BLaER1 (cell line): ENCODE measurements at regions not wholly inside any gene's neighbourhood (a gene's known extent, or its start where the extent isn't known, plus 50 kb on each side); places are given as distances from the start of the nearest gene placed in this dataset.
"Not testable (repeated sequence)": the region's sequence is repeated elsewhere in the genome, so short reads cannot be mapped to it uniquely, and the experiment has no call there.

Source experiments
- H3K27ac ChIP-seq: shearing (Covaris generic); formaldehyde crosslinking; 2 replicates; pipeline ENCODE4 v1.8.1; 2022
- H3K27me3 ChIP-seq: shearing (Covaris generic); formaldehyde crosslinking; 2 replicates; pipeline ENCODE4 v1.8.1; 2022
- H3K36me3 ChIP-seq: shearing (Covaris generic); formaldehyde crosslinking; 2 replicates; pipeline ENCODE4 v1.8.1; 2022
- H3K4me1 ChIP-seq: shearing (Covaris generic); formaldehyde crosslinking; 2 replicates; pipeline ENCODE4 v1.8.1; 2022
- H3K4me2 ChIP-seq: shearing (Covaris generic); formaldehyde crosslinking; 2 replicates; pipeline ENCODE4 v1.8.1; 2022
- H3K4me3 ChIP-seq: shearing (Covaris generic); formaldehyde crosslinking; 2 replicates; pipeline ENCODE4 v1.8.1; 2022
- H3K9ac ChIP-seq: shearing (Covaris generic); formaldehyde crosslinking; 2 replicates; pipeline ENCODE4 v1.8.1; 2022
- H3K9me3 ChIP-seq: shearing (Covaris generic); formaldehyde crosslinking; 2 replicates; pipeline ENCODE4 v1.8.1; 2022
- H4K20me1 ChIP-seq: shearing (Covaris generic); formaldehyde crosslinking; 2 replicates; pipeline ENCODE4 v1.8.1; 2022
- Cebpa-rat ChIP-seq: shearing (Covaris generic); IDR thresholded peaks from 2 replicates; pipeline ENCODE4 v1.8.1; 2022

DNA sequence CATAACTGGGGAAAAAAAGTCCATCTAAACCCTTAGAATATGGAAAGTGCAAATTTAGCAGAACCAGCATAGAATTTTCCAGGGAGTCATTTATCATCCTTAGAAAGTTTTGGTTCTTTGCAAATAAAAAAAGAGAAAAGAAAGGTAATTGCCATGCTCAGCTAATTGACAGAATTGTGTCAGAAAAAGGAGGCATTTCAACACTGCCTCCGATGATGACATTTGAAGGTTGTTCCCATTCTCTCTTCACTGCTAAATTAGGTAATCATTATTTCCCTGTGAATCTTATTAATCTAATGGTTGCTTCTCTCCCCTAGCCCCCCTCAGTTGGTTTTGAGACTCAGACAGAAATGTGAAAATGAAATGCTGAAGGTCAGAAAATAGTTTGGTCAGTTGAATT lies 139.2 kb downstream of the PDCD6IP start:
- Histone ChIP-seq H3K9me3 (peaks cover 4% of the 10 kb centered on the region; the same call in 1 of the 2 replicates), H3K27ac (no peak overlapping the region), H3K36me3 (no peaks in the 10 kb centered on the region), H3K9ac (no peak overlapping the region), H3K4me3 (no peak overlapping the region), H4K20me1 (no peaks in the 10 kb centered on the region), H3K4me1 (0 out of 2 replicates have a peak, but pooled peaks cover 4% of the 10 kb centered on the region), H3K4me2 (no peak overlapping the region), H3K27me3 (no peaks in the 10 kb centered on the region)
- no peak for TF ChIP-seq Cebpa-rat

GRCh38 chr3:33940149-33940548 lies 141.7 kb downstream of the PDCD6IP start:
- Histone ChIP-seq H3K27me3 (no peaks in the 10 kb centered on the region), H3K36me3 (no peaks in the 10 kb centered on the region), H3K9ac (no peak overlapping the region), H3K27ac (no peak overlapping the region), H4K20me1 (no peaks in the 10 kb centered on the region), H3K4me3 (no peak overlapping the region), H3K9me3 (no peaks in the 10 kb centered on the region), H3K4me2 (no peak overlapping the region), H3K4me1 (0 out of 2 replicates have a peak, but pooled peaks cover 6% of the 10 kb centered on the region)
- TF ChIP-seq Cebpa-rat = no peak

DNA sequence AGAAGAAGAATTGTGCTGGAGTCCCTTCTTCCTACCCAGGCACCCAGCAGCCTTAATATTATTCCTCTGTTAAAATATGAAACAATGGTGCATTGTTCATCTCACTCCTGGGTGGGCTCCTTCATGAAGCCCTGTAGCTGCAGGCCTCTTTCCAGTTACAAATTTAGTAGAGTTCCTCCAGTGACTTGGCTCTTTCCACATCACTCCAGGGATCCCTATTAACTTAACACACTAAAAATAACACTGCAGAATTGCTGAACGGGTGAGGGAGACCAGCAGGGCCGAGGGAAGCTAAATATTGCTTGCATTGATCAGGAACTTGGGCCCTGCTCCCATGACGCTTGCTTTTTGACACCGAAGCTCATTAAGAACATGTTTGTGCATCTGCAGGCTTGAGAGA lies 142.3 kb downstream of the PDCD6IP start:
- Histone ChIP-seq H3K4me3 (no peak overlapping the region), H3K36me3 (no peaks in the 10 kb centered on the region), H3K27me3 (no peaks in the 10 kb centered on the region), H3K9me3 (no peaks in the 10 kb centered on the region), H3K9ac (no peak overlapping the region), H4K20me1 (no peaks in the 10 kb centered on the region), H3K27ac (no peak overlapping the region), H3K4me1 (0 out of 2 replicates have a peak, but pooled peaks cover 6% of the 10 kb centered on the region), H3K4me2 (no peak overlapping the region)
- no peak for TF ChIP-seq Cebpa-rat

- H3K9me3 ChIP-seq = no peaks in the 10 kb centered on the region
- no peak for TF ChIP-seq Cebpa-rat
- no peak overlapping the region for H3K4me3 ChIP-seq
- no peaks in the 10 kb centered on the region for H4K20me1 ChIP-seq
- no peak overlapping the region for H3K9ac ChIP-seq
- 0 out of 2 replicates have a peak, but pooled peaks cover 6% of the 10 kb centered on the region for H3K4me1 ChIP-seq
- H3K27ac ChIP-seq = no peak overlapping the region
- H3K4me2 ChIP-seq = no peak overlapping the region
- no peaks in the 10 kb centered on the region for H3K27me3 ChIP-seq
- H3K36me3 ChIP-seq = no peaks in the 10 kb centered on the region
These were observed 143.4 kb downstream of the PDCD6IP start for GRCh38 chr3:33941804-33942203.

- Histone ChIP-seq H3K4me1 (0 out of 2 replicates have a peak, but pooled peaks cover 6% of the 10 kb centered on the region), H3K9me3 (no peaks in the 10 kb centered on the region), H3K4me3 (no peak overlapping the region), H3K4me2 (no peak overlapping the region), H3K36me3 (no peaks in the 10 kb centered on the region), H3K9ac (no peak overlapping the region), H4K20me1 (no peaks in the 10 kb centered on the region), H3K27ac (no peak overlapping the region), H3K27me3 (no peaks in the 10 kb centered on the region)
- no peak for TF ChIP-seq Cebpa-rat
These were observed 144.2 kb downstream of the PDCD6IP start for GRCh38 chr3:33942483-33943150.

DNA sequence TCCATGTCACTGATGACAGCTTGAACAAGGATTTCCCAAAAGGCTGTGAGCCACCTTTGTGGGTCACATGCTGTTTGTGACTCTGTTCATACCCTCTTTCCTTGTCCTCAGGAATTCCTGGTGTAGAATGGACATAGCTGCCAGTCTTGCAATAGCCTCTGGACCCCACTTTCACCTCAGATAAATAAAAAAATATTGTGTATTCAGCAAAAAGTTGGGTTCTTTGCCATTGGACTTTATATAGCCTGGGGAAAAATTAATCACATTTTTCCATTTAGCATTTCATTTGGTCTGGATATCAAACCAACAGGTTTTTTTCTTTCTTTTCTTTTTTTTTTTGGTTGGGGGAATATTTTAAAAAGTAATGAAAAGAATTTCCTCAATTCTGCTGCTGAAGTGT lies 144.8 kb downstream of the PDCD6IP start:
- Histone ChIP-seq H3K27me3 (no peaks in the 10 kb centered on the region), H4K20me1 (no peaks in the 10 kb centered on the region), H3K27ac (no peak overlapping the region), H3K9me3 (no peaks in the 10 kb centered on the region), H3K36me3 (no peaks in the 10 kb centered on the region), H3K4me3 (no peak overlapping the region), H3K9ac (no peak overlapping the region), H3K4me1 (0 out of 2 replicates have a peak, but pooled peaks cover 6% of the 10 kb centered on the region), H3K4me2 (no peak overlapping the region)
- TF ChIP-seq Cebpa-rat = no peak

DNA sequence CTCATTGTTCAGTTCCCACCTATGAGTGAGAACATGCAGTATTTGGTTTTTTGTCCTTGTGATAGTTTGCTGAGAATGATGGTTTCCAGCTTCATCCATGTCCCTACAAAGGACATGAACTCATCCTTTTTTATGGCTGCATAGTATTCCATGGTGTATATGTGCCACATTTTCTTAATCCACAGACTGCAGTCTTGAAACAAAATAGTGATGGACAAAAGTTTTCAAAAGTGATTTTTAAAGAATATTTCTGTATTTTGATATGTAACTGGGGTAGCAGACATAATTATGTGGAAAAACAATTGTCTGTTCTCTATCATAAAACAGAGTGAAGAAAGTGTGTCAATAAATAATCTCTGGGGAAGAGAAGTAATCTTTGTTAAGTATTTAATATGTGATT lies 148.2 kb downstream of the PDCD6IP start:
- not testable (repeated sequence) for H3K27ac ChIP-seq, H3K4me2 ChIP-seq, H3K9ac ChIP-seq, H3K27me3 ChIP-seq, H3K4me3 ChIP-seq, H3K4me1 ChIP-seq, H3K36me3 ChIP-seq, H4K20me1 ChIP-seq, H3K9me3 ChIP-seq

- Histone ChIP-seq H4K20me1 (no peaks in the 10 kb centered on the region), H3K36me3 (no peaks in the 10 kb centered on the region), H3K9ac (no peak overlapping the region), H3K9me3 (no peaks in the 10 kb centered on the region), H3K4me2 (no peak overlapping the region), H3K27me3 (no peaks in the 10 kb centered on the region), H3K4me1 (0 out of 2 replicates have a peak, but pooled peaks cover 3% of the 10 kb centered on the region), H3K27ac (no peak overlapping the region), H3K4me3 (no peak overlapping the region)
- no peak for TF ChIP-seq Cebpa-rat
These were observed 149.1 kb downstream of the PDCD6IP start for GRCh38 chr3:33947272-33948195.

GRCh38 chr3:33949074-33949473 lies 150.6 kb downstream of the PDCD6IP start:
- H3K9ac ChIP-seq = no peak overlapping the region
- TF ChIP-seq Cebpa-rat = no peak

DNA sequence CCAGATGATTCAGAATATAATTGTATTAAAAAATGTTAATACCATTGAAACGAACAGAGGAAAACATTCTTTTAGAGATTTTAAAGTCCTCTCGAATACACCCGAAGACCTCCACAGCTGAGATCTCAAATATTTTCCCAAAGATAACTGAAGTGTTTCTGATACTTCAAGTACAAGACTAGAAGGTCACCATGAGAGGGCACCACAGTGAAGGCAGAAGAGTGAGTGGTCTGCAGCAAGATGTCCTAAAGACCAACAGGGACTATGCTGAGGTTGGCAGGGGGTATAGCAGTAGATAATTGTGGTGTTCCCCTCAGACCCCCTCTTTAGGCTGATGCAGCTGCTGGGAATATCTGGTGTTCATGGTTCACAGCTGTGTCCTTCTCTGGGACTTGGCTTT lies 156.5 kb downstream of the PDCD6IP start:
- no peak for TF ChIP-seq Cebpa-rat
- no peak overlapping the region for H3K4me2 ChIP-seq
- H3K4me3 ChIP-seq = no peak overlapping the region
- no peaks in the 10 kb centered on the region for H4K20me1 ChIP-seq
- no peaks in the 10 kb centered on the region for H3K27me3 ChIP-seq
- H3K9me3 ChIP-seq = no peaks in the 10 kb centered on the region
- no peaks in the 10 kb centered on the region for H3K4me1 ChIP-seq
- H3K27ac ChIP-seq = no peak overlapping the region
- H3K36me3 ChIP-seq = no peaks in the 10 kb centered on the region
- H3K9ac ChIP-seq = no peak overlapping the region

More at GRCh38 chr3:33949074-33949473, 150.6 kb downstream of the PDCD6IP start:
- no peaks in the 10 kb centered on the region for H3K36me3 ChIP-seq
- H3K4me2 ChIP-seq = no peak overlapping the region
- H4K20me1 ChIP-seq = no peaks in the 10 kb centered on the region
- no peaks in the 10 kb centered on the region for H3K9me3 ChIP-seq
- H3K4me1 ChIP-seq = no peaks in the 10 kb centered on the region
- H3K27ac ChIP-seq = no peak overlapping the region
- no peaks in the 10 kb centered on the region for H3K27me3 ChIP-seq
- H3K4me3 ChIP-seq = no peak overlapping the region
